ENCODE measurements at regions not wholly inside any gene's neighbourhood (a gene's known extent, or its start where the extent isn't known, plus 50 kb on each side); places are given as distances from the start of the nearest gene placed in this dataset.

DNA sequence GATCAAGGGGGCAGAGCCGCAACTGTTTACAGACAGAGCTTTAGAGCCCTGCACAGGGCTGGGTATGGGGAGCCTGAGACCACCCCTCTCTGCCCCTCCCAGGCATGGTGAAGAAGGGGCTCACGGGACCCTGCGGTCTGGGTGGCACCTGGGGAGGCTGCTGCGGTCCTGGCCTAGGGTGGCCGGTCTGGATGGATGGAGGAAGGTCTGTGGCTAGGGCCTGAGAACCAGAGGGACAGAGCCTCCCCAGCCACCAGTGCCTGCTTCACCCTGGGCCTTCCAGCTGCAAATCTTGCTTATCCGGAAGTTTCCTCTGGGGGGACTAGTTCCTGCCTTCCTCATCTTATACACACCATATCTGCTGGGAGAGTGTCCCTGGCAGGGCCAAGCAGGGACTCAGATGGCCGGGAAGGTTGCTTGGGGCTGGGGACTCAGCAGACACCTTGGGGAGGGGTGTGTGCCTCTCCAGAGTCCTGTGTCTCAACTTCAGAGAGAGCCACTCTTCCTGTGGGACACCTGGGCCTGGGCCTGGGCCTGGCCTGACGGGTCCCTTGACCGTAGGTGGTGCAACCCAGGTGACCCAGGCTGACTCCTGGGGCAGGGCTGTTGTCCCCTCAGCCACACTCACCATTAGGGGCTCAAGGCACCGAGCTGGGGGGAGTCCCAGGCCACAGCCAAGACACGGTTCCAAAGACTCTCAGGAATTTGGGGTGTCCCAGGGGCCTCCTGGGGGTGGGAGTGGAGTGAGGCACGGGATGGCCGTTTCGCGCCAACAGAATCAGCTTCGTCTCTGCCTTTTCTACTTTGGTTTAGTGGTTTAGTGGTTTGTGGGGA, 52.0 kb upstream of the ACTRT2 start (continued):
- TF ChIP-seq, protein P1, sequence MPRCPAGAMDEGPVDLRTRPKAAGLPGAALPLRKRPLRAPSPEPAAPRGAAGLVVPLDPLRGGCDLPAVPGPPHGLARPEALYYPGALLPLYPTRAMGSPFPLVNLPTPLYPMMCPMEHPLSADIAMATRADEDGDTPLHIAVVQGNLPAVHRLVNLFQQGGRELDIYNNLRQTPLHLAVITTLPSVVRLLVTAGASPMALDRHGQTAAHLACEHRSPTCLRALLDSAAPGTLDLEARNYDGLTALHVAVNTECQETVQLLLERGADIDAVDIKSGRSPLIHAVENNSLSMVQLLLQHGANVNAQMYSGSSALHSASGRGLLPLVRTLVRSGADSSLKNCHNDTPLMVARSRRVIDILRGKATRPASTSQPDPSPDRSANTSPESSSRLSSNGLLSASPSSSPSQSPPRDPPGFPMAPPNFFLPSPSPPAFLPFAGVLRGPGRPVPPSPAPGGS (IDR thresholded peaks at IDR 0.05) = no peak
- no peak for TF ChIP-seq HOXA7 (CRISPR knock-in tag; IDR thresholded peaks at IDR 0.05)

DNA sequence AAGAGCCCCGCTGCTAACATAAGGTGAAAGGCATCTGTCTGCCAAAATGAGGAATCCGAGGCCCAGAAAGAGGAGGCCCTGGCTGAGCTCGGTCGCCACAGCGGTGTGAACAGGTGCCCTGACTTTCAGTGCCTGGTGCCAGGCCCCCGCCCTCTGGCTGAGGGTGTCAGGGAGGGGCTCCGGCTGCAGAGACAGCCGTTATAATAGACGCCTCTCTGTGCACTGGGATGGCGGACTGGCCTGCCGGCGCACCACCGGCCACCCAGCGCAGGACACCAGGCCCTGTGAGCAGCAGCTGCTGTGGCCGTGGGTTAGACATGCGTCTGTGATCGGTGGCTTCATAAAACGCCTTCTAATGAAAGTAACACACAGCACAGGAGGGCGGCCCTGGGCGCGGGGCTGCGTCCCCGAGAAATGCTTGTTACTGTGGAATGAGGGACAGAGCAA, 51.4 kb upstream of the ACTRT2 start:
- ChIA-PET CTCF (no interaction called here), POLR2A (no interaction called here)
- no peak overlapping the region for H3K27ac ChIP-seq
- FAIRE-seq = no peak
- no peak overlapping the region for H3K4me2 ChIP-seq
- DNase-seq (ENCODE audit: low read depth in 1 of 2, low spot score in 1 of 2) = no peak
- H3K4me3 ChIP-seq = no peak overlapping the region
- no peaks in the 10 kb centered on the region for H3K4me1 ChIP-seq
- ATAC-seq = no peak
- 58% methylated on average over 22 of the region's 23 CpGs for WGBS (ENCODE audit: missing lambda C conversion rate)
- H3K9me3 ChIP-seq = no peaks in the 10 kb centered on the region
- TF ChIP-seq CEBPB (IDR thresholded peaks at IDR 0.05) (no peak), CHD4 (IDR thresholded peaks at IDR 0.05; ENCODE audit: borderline replicate concordance) (no peak), POLR2AphosphoS2 (conservative IDR thresholded peaks at IDR 0.05; ENCODE audit: low read length) (no peak), PHF8 (IDR thresholded peaks at IDR 0.05; ENCODE audit: borderline replicate concordance, low read depth) (no peak), ZC3H11A (IDR thresholded peaks at IDR 0.05) (no peak), ZNF302 (CRISPR knock-in tag; IDR thresholded peaks at IDR 0.05) (no peak), HEYL (CRISPR knock-in tag; IDR thresholded peaks at IDR 0.05) (no peak)
- TF ChIP-seq, protein P2, sequence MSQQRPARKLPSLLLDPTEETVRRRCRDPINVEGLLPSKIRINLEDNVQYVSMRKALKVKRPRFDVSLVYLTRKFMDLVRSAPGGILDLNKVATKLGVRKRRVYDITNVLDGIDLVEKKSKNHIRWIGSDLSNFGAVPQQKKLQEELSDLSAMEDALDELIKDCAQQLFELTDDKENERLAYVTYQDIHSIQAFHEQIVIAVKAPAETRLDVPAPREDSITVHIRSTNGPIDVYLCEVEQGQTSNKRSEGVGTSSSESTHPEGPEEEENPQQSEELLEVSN (IDR thresholded peaks at IDR 0.05; ENCODE audit: borderline replicate concordance, low read depth) = no peak

DNA sequence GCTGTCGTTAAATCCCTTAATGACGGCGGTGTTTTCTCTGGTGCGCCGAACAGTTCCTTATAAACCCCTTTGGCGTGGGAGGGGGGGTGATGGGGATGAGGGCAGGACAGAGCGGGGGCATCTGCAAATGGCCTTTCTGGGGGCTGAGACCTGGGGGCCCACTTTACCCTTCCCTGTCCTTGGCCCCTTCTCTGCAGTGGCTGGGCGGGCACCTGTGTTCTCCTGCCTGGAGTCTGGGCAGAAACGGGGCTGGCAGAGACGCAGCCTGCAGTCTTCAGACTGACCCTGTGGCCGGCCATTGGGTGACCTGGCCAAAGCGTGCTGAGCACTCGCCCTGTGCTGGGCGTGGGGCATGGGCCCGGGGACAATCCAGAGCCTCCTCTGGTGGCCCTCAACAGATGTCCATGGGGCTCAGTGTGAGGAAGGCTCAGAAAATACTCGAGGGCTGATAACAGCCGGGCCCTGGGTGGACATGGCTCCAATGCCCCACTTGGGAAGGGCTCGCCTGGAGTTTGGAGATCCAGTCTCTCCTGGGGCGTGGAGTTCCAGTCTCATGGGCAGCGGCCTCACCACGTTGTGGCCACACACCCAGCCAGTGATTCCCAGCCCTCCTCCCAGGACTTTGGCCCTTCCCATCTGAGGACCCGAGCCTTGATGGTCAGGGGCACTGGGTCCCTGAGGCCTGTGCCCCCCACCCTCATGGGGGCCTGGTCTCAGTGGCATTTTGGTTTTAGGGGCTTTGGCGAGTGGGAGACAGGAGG, 50.8 kb upstream of the ACTRT2 start:
- no peak overlapping the region for H3K4me2 ChIP-seq
- 51% methylated on average over 12 of the region's 23 CpGs for WGBS (ENCODE audit: missing lambda C conversion rate)
- TF ChIP-seq, protein P3, sequence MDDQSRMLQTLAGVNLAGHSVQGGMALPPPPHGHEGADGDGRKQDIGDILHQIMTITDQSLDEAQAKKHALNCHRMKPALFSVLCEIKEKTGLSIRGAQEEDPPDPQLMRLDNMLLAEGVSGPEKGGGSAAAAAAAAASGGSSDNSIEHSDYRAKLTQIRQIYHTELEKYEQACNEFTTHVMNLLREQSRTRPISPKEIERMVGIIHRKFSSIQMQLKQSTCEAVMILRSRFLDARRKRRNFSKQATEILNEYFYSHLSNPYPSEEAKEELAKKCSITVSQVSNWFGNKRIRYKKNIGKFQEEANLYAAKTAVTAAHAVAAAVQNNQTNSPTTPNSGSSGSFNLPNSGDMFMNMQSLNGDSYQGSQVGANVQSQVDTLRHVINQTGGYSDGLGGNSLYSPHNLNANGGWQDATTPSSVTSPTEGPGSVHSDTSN (IDR thresholded peaks at IDR 0.05) = no peak
- no peak for TF ChIP-seq SREBF2 (IDR thresholded peaks at IDR 0.05)
- no peak for TF ChIP-seq GATA3 (IDR thresholded peaks at IDR 0.05; ENCODE audit: borderline replicate concordance)
- TF ChIP-seq HOXA7 (CRISPR knock-in tag; IDR thresholded peaks at IDR 0.05) = no peak
- TF ChIP-seq NFE2L2 (conservative IDR thresholded peaks at IDR 0.05; ENCODE audit: low read length) = no peak
- TF ChIP-seq RAD21 (conservative IDR thresholded peaks at IDR 0.05 in 1 of 2, IDR thresholded peaks at IDR 0.05 in 1 of 2) = no peak
- TF ChIP-seq, protein P4, sequence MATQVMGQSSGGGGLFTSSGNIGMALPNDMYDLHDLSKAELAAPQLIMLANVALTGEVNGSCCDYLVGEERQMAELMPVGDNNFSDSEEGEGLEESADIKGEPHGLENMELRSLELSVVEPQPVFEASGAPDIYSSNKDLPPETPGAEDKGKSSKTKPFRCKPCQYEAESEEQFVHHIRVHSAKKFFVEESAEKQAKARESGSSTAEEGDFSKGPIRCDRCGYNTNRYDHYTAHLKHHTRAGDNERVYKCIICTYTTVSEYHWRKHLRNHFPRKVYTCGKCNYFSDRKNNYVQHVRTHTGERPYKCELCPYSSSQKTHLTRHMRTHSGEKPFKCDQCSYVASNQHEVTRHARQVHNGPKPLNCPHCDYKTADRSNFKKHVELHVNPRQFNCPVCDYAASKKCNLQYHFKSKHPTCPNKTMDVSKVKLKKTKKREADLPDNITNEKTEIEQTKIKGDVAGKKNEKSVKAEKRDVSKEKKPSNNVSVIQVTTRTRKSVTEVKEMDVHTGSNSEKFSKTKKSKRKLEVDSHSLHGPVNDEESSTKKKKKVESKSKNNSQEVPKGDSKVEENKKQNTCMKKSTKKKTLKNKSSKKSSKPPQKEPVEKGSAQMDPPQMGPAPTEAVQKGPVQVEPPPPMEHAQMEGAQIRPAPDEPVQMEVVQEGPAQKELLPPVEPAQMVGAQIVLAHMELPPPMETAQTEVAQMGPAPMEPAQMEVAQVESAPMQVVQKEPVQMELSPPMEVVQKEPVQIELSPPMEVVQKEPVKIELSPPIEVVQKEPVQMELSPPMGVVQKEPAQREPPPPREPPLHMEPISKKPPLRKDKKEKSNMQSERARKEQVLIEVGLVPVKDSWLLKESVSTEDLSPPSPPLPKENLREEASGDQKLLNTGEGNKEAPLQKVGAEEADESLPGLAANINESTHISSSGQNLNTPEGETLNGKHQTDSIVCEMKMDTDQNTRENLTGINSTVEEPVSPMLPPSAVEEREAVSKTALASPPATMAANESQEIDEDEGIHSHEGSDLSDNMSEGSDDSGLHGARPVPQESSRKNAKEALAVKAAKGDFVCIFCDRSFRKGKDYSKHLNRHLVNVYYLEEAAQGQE (IDR thresholded peaks at IDR 0.05) = no peak
- no peaks in the 10 kb centered on the region for H3K4me1 ChIP-seq
- FAIRE-seq (no peak), DNase-seq (ENCODE audit: low read depth in 1 of 2, low spot score in 1 of 2) (no peak), ATAC-seq (no peak)
- ChIA-PET POLR2A (no interaction called here), CTCF (no interaction called here)
- no peak overlapping the region for H3K4me3 ChIP-seq
- H3K9me3 ChIP-seq = no peaks in the 10 kb centered on the region
- no peak overlapping the region for H3K27ac ChIP-seq

All from A549 (cell line).